ENCODE measurements at regions not wholly inside any gene's neighbourhood (a gene's known extent, or its start where the extent isn't known, plus 50 kb on each side); places are given as distances from the start of the nearest gene placed in this dataset.

DNA sequence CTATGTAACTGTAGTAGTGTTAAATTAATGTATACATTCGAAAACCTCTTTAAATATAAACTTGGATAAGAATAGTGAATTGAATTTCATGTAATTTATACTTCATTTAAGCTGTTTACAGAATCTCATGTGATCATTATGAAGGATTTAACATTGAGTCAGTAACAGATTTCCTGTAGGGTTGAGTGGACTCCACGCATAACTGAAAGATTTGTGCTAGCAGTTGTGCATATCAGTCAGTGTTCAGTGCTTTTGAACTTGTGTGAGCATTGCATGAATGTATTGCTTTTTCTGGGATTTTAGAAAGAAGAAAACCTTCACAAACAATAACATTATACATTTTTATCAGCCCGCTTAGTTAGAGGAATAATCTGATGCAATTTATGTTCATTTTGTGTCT, 1435.3 kb downstream of the LRFN5 start:
- no peak for TF ChIP-seq POLR2AphosphoS5 (IDR thresholded peaks at IDR 0.05; ENCODE audit: low read depth)
- TF ChIP-seq, protein P1, sequence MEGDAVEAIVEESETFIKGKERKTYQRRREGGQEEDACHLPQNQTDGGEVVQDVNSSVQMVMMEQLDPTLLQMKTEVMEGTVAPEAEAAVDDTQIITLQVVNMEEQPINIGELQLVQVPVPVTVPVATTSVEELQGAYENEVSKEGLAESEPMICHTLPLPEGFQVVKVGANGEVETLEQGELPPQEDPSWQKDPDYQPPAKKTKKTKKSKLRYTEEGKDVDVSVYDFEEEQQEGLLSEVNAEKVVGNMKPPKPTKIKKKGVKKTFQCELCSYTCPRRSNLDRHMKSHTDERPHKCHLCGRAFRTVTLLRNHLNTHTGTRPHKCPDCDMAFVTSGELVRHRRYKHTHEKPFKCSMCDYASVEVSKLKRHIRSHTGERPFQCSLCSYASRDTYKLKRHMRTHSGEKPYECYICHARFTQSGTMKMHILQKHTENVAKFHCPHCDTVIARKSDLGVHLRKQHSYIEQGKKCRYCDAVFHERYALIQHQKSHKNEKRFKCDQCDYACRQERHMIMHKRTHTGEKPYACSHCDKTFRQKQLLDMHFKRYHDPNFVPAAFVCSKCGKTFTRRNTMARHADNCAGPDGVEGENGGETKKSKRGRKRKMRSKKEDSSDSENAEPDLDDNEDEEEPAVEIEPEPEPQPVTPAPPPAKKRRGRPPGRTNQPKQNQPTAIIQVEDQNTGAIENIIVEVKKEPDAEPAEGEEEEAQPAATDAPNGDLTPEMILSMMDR (conservative IDR thresholded peaks at IDR 0.05; ENCODE audit: low read depth in 2 of 2): no peak
- TF ChIP-seq CREB1 (CRISPR knock-in tag; IDR thresholded peaks at IDR 0.05; ENCODE audit: low read depth): no peak
- no peak for TF ChIP-seq EZH2 (IDR thresholded peaks at IDR 0.05; ENCODE audit: low read depth, unreplicated experiment)
- TF ChIP-seq, protein P2, sequence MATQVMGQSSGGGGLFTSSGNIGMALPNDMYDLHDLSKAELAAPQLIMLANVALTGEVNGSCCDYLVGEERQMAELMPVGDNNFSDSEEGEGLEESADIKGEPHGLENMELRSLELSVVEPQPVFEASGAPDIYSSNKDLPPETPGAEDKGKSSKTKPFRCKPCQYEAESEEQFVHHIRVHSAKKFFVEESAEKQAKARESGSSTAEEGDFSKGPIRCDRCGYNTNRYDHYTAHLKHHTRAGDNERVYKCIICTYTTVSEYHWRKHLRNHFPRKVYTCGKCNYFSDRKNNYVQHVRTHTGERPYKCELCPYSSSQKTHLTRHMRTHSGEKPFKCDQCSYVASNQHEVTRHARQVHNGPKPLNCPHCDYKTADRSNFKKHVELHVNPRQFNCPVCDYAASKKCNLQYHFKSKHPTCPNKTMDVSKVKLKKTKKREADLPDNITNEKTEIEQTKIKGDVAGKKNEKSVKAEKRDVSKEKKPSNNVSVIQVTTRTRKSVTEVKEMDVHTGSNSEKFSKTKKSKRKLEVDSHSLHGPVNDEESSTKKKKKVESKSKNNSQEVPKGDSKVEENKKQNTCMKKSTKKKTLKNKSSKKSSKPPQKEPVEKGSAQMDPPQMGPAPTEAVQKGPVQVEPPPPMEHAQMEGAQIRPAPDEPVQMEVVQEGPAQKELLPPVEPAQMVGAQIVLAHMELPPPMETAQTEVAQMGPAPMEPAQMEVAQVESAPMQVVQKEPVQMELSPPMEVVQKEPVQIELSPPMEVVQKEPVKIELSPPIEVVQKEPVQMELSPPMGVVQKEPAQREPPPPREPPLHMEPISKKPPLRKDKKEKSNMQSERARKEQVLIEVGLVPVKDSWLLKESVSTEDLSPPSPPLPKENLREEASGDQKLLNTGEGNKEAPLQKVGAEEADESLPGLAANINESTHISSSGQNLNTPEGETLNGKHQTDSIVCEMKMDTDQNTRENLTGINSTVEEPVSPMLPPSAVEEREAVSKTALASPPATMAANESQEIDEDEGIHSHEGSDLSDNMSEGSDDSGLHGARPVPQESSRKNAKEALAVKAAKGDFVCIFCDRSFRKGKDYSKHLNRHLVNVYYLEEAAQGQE (IDR thresholded peaks at IDR 0.05; ENCODE audit: unreplicated experiment): no peak
- no peak for TF ChIP-seq EZH2phosphoT487 (IDR thresholded peaks at IDR 0.05; ENCODE audit: unreplicated experiment)

All from GM23338 (cell line).